ENCODE measurements at regions not wholly inside any gene's neighbourhood (a gene's known extent, or its start where the extent isn't known, plus 50 kb on each side); places are given as distances from the start of the nearest gene placed in this dataset.

- TF ChIP-seq POLR2A (IDR thresholded peaks at IDR 0.05) (no peak), CTCF (IDR thresholded peaks at IDR 0.05) (no peak)
Observed at GRCh38 chr4:8704632-8705031, 112.1 kb downstream of the CPZ start.

Measured in breast epithelium (tissue), 3 donors.